ENCODE measurements at regions not wholly inside any gene's neighbourhood (a gene's known extent, or its start where the extent isn't known, plus 50 kb on each side); places are given as distances from the start of the nearest gene placed in this dataset.

GRCh38 chr7:68805159-68805558 is 793.1 kb upstream of the AUTS2 start:
- TF ChIP-seq CTCF (IDR thresholded peaks at IDR 0.05; ENCODE audit: low read length) (no peak), EZH2phosphoT487 (IDR thresholded peaks at IDR 0.05; ENCODE audit: low read length) (no peak), EZH2 (optimal IDR thresholded peaks at IDR 0.05; ENCODE audit: low read depth, low read length) (no peak)
